OCI-LY7 (cell line): ENCODE measurements at regions not wholly inside any gene's neighbourhood (a gene's known extent, or its start where the extent isn't known, plus 50 kb on each side); places are given as distances from the start of the nearest gene placed in this dataset.

Experiments used
- BruUV-seq: library from RNA; stranded (reverse); fragments of 400-500 nt; replicated peaks from 2 replicates; lab custom pipeline; 2021; lab: Mats Ljungman, UMichigan
- CTCF ChIA-PET: fragments of 300-600 bp; sonication (Branson Sonifier 250); formaldehyde crosslinking; loops from one replicate; lab custom pipeline; 2022; ENCODE audit warnings: antibody characterized with exemption; ENCODE audit not compliant: unreplicated experiment; lab: Charles Lee
- POLR2A ChIA-PET: fragments of 300-600 bp; sonication (Branson Sonifier 250); formaldehyde crosslinking; loops from one replicate; lab custom pipeline; 2022; ENCODE audit warnings: antibody characterized with exemption; lab: Charles Lee
- DNase-seq: peaks from one replicate; pipeline ENCODE4 v3.0.0-alpha.2; 2015; ENCODE audit warnings: low spot score
- H2AFZ ChIP-seq: fragments of 200-600 bp; sonication (generic), shearing (Covaris generic); 2 replicates; pipeline ENCODE4 v1.6.1; 2014; ENCODE audit warnings: mild to moderate bottlenecking, antibody characterized with exemption, low read length, moderate library complexity
- H3K27ac ChIP-seq: fragments of 200-600 bp; sonication (generic); 2 replicates; pipeline ENCODE4 v1.5.1; 2014; ENCODE audit warnings: mixed run types, low read depth, mild to moderate bottlenecking, moderate library complexity, low read length, inconsistent platforms; ENCODE audit not compliant: poor library complexity, severe bottlenecking
- H3K36me3 ChIP-seq: fragments of 200-600 bp; sonication (generic); 2 replicates; pipeline ENCODE4 v1.6.1; 2014; ENCODE audit warnings: mild to moderate bottlenecking, antibody characterized with exemption, low read length, moderate library complexity, mixed read lengths; ENCODE audit not compliant: insufficient read depth
- H3K4me1 ChIP-seq: fragments of 200-600 bp; sonication (generic); 2 replicates; pipeline ENCODE4 v1.5.1; 2014; ENCODE audit warnings: mild to moderate bottlenecking, low read length; ENCODE audit not compliant: insufficient read depth, poor library complexity, severe bottlenecking
- H3K4me2 ChIP-seq: fragments of 200-600 bp; sonication (generic); 2 replicates; pipeline ENCODE4 v1.6.1; 2014; ENCODE audit warnings: mild to moderate bottlenecking, low read length
- H3K4me3 ChIP-seq: fragments of 200-600 bp; sonication (generic); 2 replicates; pipeline ENCODE4 v1.5.1; 2014; ENCODE audit warnings: mild to moderate bottlenecking, low read depth, low read length; ENCODE audit not compliant: poor library complexity, severe bottlenecking
- H3K79me2 ChIP-seq: fragments of 200-600 bp; sonication (generic); 2 replicates; pipeline ENCODE4 v1.6.1; 2016; ENCODE audit warnings: low read depth, mild to moderate bottlenecking, low read length, moderate library complexity, mixed read lengths; ENCODE audit not compliant: insufficient read depth
- H3K9me2 ChIP-seq: fragments of 200-600 bp; sonication (generic); 2 replicates; pipeline ENCODE4 v1.6.1; 2016; ENCODE audit warnings: mild to moderate bottlenecking, low read length, mixed read lengths; ENCODE audit not compliant: insufficient read depth
- H3K9me3 ChIP-seq: fragments of 200-600 bp; sonication (generic); 2 replicates; pipeline ENCODE4 v1.6.1; 2014; ENCODE audit warnings: mild to moderate bottlenecking, mixed run types, low read length, mixed read lengths
- H4K20me1 ChIP-seq: fragments of 200-600 bp; sonication (generic); 2 replicates; pipeline ENCODE4 v1.6.1; 2014; ENCODE audit warnings: mild to moderate bottlenecking, antibody characterized with exemption, low read length, moderate library complexity, mixed read lengths; ENCODE audit not compliant: insufficient read depth
- CTCF ChIP-seq: fragments of 200-600 bp; sonication (generic); conservative IDR thresholded peaks from 2 replicates; pipeline ENCODE4 v1.5.1; 2014; ENCODE audit warnings: mild to moderate bottlenecking, antibody characterized with exemption, low read length, moderate library complexity, mixed read lengths
- EZH2phosphoT487 ChIP-seq: fragments of 200-600 bp; sonication (generic); IDR thresholded peaks from 2 replicates; pipeline ENCODE4 v1.6.1; 2018; ENCODE audit warnings: low read depth, borderline replicate concordance, mild to moderate bottlenecking, mixed run types, antibody characterized with exemption, low read length, moderate library complexity, mixed read lengths
- intact Hi-C: fragments of 100-400 bp; cut with micrococcal nuclease; formaldehyde crosslinking; loops from one replicate; pipeline ENCODE4 v1.10.0; 2022; ENCODE audit not compliant: unreplicated experiment

DNA sequence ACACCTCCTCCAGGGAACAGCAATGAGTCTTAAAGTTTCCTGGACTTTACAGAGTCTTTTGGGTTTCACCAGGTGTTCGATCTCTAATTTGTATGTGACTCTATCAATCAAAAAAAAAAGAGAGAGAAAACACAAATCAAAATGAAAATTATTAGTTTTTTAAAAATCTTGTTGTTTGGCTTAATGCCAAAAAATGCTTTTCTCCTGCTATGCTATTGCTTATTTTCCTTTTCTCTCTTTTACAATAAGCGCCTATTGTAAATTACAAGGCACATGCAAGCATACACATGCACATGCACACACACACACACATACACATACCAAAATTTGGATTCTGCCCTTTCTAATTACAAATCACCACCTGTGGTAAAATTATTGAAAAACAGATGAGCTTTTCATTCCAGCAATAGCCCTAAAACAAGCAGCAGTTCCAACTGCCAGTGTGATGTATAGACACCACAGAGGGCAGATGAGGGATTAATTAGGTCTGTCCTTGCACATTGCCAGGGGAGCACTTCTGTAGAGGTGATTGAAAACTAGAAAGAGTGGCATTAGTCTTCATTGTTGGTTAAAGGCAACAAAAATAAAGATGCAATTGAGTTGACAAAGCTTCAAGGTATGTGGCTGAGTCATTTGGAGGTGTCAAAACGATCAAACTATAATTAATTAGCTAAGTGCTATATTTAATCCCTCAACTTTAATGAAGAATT, 631.7 kb downstream of the TFAP2B start:
- Histone ChIP-seq H3K4me1 (no peaks in the 10 kb centered on the region), H3K4me3 (no peak overlapping the region), H3K4me2 (no peak overlapping the region), H3K27ac (no peak overlapping the region), H4K20me1 (no peaks in the 10 kb centered on the region), H2AFZ (no peak overlapping the region), H3K79me2 (no peaks in the 10 kb centered on the region), H3K36me3 (no peaks in the 10 kb centered on the region), H3K9me3 (no peaks in the 10 kb centered on the region), H3K9me2 (no peaks in the 10 kb centered on the region)
- DNase-seq: no peak
- intact Hi-C loops: no loop called here
- TF ChIP-seq EZH2phosphoT487 (no peak), CTCF (no peak)
- CTCF ChIA-PET: no interaction called here
- BruUV-seq: no TSS peak
- POLR2A ChIA-PET: interaction anchor here (0.7 kb wide), 1 partner anchor 103 kb away, joined by 4 read pairs; no protein-coding TSS in a partner anchor

DNA sequence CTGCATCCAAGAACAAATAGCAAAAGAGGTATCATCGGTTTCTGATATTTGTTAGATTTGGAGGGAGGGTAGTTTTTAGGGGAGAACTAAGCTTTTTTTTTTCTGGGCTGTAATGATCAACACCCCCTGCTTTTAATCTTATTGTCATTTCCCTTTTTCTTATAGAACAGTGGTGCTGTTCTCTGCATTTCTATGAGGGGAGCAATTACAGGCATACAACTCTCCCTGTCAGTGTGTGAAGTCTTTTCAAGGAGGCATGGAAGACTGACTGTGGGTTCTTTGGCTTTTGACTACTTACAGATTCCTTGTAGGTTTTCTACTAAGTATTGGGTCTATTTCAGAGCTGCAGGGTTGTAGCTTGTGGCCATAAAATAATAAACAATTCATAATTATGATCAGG, 632.3 kb downstream of the TFAP2B start:
- H4K20me1 ChIP-seq: no peaks in the 10 kb centered on the region
- ChIA-PET CTCF (no interaction called here), POLR2A (interaction anchor here (0.7 kb wide), 1 partner anchor 103 kb away, joined by 4 read pairs; no protein-coding TSS in a partner anchor)
- no peak overlapping the region for H3K4me3 ChIP-seq
- no peak for TF ChIP-seq CTCF
- no peak for TF ChIP-seq EZH2phosphoT487
- no peaks in the 10 kb centered on the region for H3K9me2 ChIP-seq
- no TSS peak for BruUV-seq
- DNase-seq: no peak
- no peak overlapping the region for H2AFZ ChIP-seq
- H3K36me3 ChIP-seq: no peaks in the 10 kb centered on the region
- intact Hi-C loops: no loop called here
- H3K27ac ChIP-seq: no peak overlapping the region
- no peaks in the 10 kb centered on the region for H3K79me2 ChIP-seq
- no peaks in the 10 kb centered on the region for H3K4me1 ChIP-seq
- no peak overlapping the region for H3K4me2 ChIP-seq
- no peaks in the 10 kb centered on the region for H3K9me3 ChIP-seq

DNA sequence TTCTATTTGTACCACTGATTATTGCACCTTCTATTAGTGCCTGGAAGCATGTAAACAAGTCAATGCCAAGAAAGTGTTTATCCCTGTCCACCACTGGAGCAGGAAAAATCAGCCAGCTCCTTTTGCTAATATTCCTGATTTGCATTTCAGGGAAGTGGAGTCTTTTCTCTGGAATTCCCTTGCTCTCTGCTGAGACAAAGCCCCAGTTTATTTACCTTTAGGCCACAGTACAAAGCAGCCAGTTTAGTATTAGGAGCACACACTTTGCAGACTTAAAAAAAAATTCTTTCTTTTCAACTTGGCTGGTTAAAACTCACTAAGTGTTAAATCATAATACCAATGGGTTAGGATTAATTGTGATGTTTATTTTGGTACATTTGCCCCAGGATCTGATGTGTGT, 631.1 kb downstream of the PKHD1 start:
- ChIA-PET CTCF (no interaction called here), POLR2A (interaction anchor here (1.0 kb wide), 1 partner anchor 8 kb away, joined by 6 read pairs; no protein-coding TSS in a partner anchor)
- Histone ChIP-seq H3K79me2 (no peaks in the 10 kb centered on the region), H2AFZ (no peak overlapping the region), H3K27ac (no peak overlapping the region), H3K9me3 (no peaks in the 10 kb centered on the region), H3K9me2 (no peaks in the 10 kb centered on the region), H3K36me3 (no peaks in the 10 kb centered on the region), H3K4me3 (no peak overlapping the region), H4K20me1 (no peaks in the 10 kb centered on the region), H3K4me1 (no peaks in the 10 kb centered on the region), H3K4me2 (no peak overlapping the region)
- no TSS peak for BruUV-seq
- TF ChIP-seq EZH2phosphoT487: no peak
- no peak for TF ChIP-seq CTCF
- intact Hi-C loops: no loop called here
- no peak for DNase-seq
